Lung (tissue), 11 donors: ENCODE measurements at regions not wholly inside any gene's neighbourhood (a gene's known extent, or its start where the extent isn't known, plus 50 kb on each side); places are given as distances from the start of the nearest gene placed in this dataset.

ENCODE experiments used
- ATAC-seq: fragments of 200-7000 bp; cut with Tn5 transposase; one replicate; pipeline ENCODE4 v1.9.1; 2020; ENCODE audit warnings: moderate number of reproducible peaks; ENCODE audit not compliant: insufficient read depth, low FRiP score
- DNase-seq, 3 donors: peaks; one replicate each; pipeline ENCODE4 v3.0.0-alpha.2; 2013 to 2017
- H3K27ac ChIP-seq, 2 donors: one replicate each; pipeline ENCODE4 v1.5.1; 2013; ENCODE audit warnings: mild to moderate bottlenecking in 2 of 2, moderate library complexity in 2 of 2, control low read depth in 1 of 2, inconsistent platforms in 1 of 2, low read depth in 1 of 2, low read length in 1 of 2
- H3K27me3 ChIP-seq, 3 donors: one replicate each; pipeline ENCODE4 v1.5.1; 2013; ENCODE audit warnings: low read length in 2 of 3; ENCODE audit not compliant: control insufficient read depth in 3 of 3, insufficient read depth in 3 of 3
- H3K36me3 ChIP-seq, 4 donors: one replicate each; pipeline ENCODE4 v1.5.1; 2013; ENCODE audit warnings: low read length in 4 of 4, mild to moderate bottlenecking in 1 of 4, moderate library complexity in 1 of 4; ENCODE audit not compliant: control insufficient read depth in 4 of 4, insufficient read depth in 4 of 4
- H3K4me1 ChIP-seq, 5 donors: one replicate each; pipeline ENCODE4 v1.5.1; 2013; ENCODE audit warnings: low read length in 5 of 5, mild to moderate bottlenecking in 2 of 5, moderate library complexity in 1 of 5; ENCODE audit not compliant: control insufficient read depth in 5 of 5, insufficient read depth in 5 of 5
- H3K4me3 ChIP-seq: one replicate; pipeline ENCODE4 v1.5.1; 2013; ENCODE audit warnings: mild to moderate bottlenecking, control low read depth, moderate library complexity
- H3K9ac ChIP-seq, 2 donors: one replicate each; pipeline ENCODE4 v1.5.1; 2013; ENCODE audit warnings: low read length in 2 of 2, control low read depth in 1 of 2; ENCODE audit not compliant: insufficient read depth in 1 of 2
- H3K9me3 ChIP-seq, 4 donors: one replicate each; pipeline ENCODE4 v1.5.1; 2013; ENCODE audit warnings: low read length in 3 of 4, mild to moderate bottlenecking in 1 of 4, moderate library complexity in 1 of 4; ENCODE audit not compliant: control insufficient read depth in 4 of 4, insufficient read depth in 3 of 4
- CTCF ChIP-seq: IDR thresholded peaks from 2 replicates; pipeline ENCODE4 v1.5.1; 2012; ENCODE audit warnings: mild to moderate bottlenecking; ENCODE audit errors: control extremely low read depth, extremely low read depth
- WGBS, 2 donors: extraction: QIAGEN DNeasy Blood & Tissue Kit; methylation state at CpG; one replicate each; pipeline ENCODE4 v1.1.7; 2013; 5-methylcytosine and 5-hydroxymethylcytosine counted together
- donor health status: control.
- donor health status: control.
- donor health status: Bipolar disorder and iron deficiency.
- donor health status: healthy.
- donor health status: DM: yes; HTN: yes; CAD: no.

GRCh38 chr18:78454221-78454620, 525.4 kb upstream of the SALL3 start:
- WGBS, 2 donors, result 51 to 64% methylated on average over 9 of the region's 9 CpGs
- Histone ChIP-seq H3K9ac (no peak overlapping the region), H3K4me1 (peaks cover 0 to 33% (median 2%) of the 10 kb centered on the region in 5 donors), H3K27ac (no peak overlapping the region), H3K9me3 (peaks cover 0 to 2% (median 0%) of the 10 kb centered on the region in 4 donors), H3K27me3 (no peaks in the 10 kb centered on the region), H3K36me3 (no peaks in the 10 kb centered on the region), H3K4me3 (no peak overlapping the region)
- TF ChIP-seq CTCF, result no peak
- DNase-seq (peak; percentile 40 to 79 (median 59)), ATAC-seq (peak; percentile 38)

- 88% methylated on average over 5 of the region's 5 CpGs for WGBS, 2 donors
- no peak for TF ChIP-seq CTCF
- ATAC-seq (no peak), DNase-seq (no peak)
- Histone ChIP-seq H3K4me1 (peaks cover 0 to 44% (median 6%) of the 10 kb centered on the region in 5 donors), H3K9ac (no peak overlapping the region), H3K4me3 (no peak overlapping the region), H3K9me3 (no peaks in the 10 kb centered on the region), H3K27ac (no peak overlapping the region), H3K27me3 (no peaks in the 10 kb centered on the region), H3K36me3 (no peaks in the 10 kb centered on the region)
Measured at GRCh38 chr18:78455386-78455785, 524.2 kb upstream of the SALL3 start.

DNA sequence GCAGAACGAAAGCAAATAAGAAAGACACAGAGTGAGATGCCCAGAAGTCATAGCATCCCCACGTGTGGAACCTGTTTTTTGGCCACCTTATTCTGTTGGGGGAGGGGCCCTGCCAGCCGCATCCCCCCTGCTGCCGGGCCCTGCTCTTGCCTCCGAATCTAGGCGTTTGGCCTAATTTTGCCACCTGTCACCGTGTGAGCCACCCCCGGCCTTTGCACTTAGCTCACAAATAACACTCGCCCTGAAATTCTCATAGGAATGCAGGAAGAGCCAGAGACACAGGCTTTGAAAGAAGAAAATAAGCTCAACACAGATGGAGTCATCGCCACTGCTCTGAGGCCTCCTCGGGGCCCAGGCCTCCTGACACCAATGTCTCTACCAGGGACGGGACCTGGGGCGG, 522.6 kb upstream of the SALL3 start:
- ATAC-seq, result no peak
- TF ChIP-seq CTCF, result no peak
- Histone ChIP-seq H3K4me3 (no peak overlapping the region), H3K4me1 (peaks cover 0 to 56% (median 6%) of the 10 kb centered on the region in 5 donors), H3K9me3 (peaks cover 0 to 2% (median 0%) of the 10 kb centered on the region in 4 donors), H3K27ac (no peak overlapping the region), H3K36me3 (no peaks in the 10 kb centered on the region), H3K9ac (no peak overlapping the region), H3K27me3 (no peaks in the 10 kb centered on the region)
- WGBS, 2 donors, result 84 to 89% methylated on average over 13 of the region's 13 CpGs
- no peak for DNase-seq

GRCh38 chr18:78457731-78458130, 521.9 kb upstream of the SALL3 start:
- Histone ChIP-seq H3K4me1 (peaks cover 0 to 56% (median 6%) of the 10 kb centered on the region in 5 donors), H3K27ac (no peak overlapping the region), H3K36me3 (no peaks in the 10 kb centered on the region), H3K9ac (no peak overlapping the region), H3K27me3 (no peaks in the 10 kb centered on the region), H3K9me3 (peaks cover 0 to 2% (median 0%) of the 10 kb centered on the region in 4 donors), H3K4me3 (no peak overlapping the region)
- WGBS, 2 donors, result 37 to 61% methylated on average over 7 of the region's 7 CpGs
- no peak for ATAC-seq
- TF ChIP-seq CTCF, result no peak
- DNase-seq, result peak in 2 of 3 donors; percentile 26 to 58
